Endodermal cell (in vitro differentiated cells): ENCODE measurements at regions not wholly inside any gene's neighbourhood (a gene's known extent, or its start where the extent isn't known, plus 50 kb on each side); places are given as distances from the start of the nearest gene placed in this dataset.

Experiments used
- DNase-seq: peaks from one replicate; pipeline ENCODE4 v3.0.0-alpha.2; 2017
- H3K27ac ChIP-seq: 2 replicates; pipeline ENCODE4 v1.5.1; 2013; ENCODE audit warnings: mild to moderate bottlenecking, low read depth, low read length, moderate library complexity
- H3K27me3 ChIP-seq: 2 replicates; pipeline ENCODE4 v1.6.1; 2013; ENCODE audit warnings: mild to moderate bottlenecking, low read length, moderate library complexity; ENCODE audit not compliant: insufficient read depth, control insufficient read depth, poor library complexity, severe bottlenecking
- H3K36me3 ChIP-seq: 2 replicates; pipeline ENCODE4 v1.7.0; 2013; ENCODE audit warnings: mild to moderate bottlenecking, low read length, moderate library complexity; ENCODE audit not compliant: control insufficient read depth, insufficient read depth
- H3K4me1 ChIP-seq: one replicate; pipeline ENCODE4 v1.7.0; 2013; ENCODE audit warnings: low read length; ENCODE audit not compliant: control insufficient read depth, insufficient read depth
- H3K4me3 ChIP-seq: 2 replicates; pipeline ENCODE4 v1.5.1; 2013; ENCODE audit warnings: mild to moderate bottlenecking, low read length, moderate library complexity
- H3K9ac ChIP-seq: 2 replicates; pipeline ENCODE4 v1.6.1; 2013; ENCODE audit warnings: mild to moderate bottlenecking, low read length, moderate library complexity; ENCODE audit not compliant: poor library complexity, severe bottlenecking; ENCODE audit errors: extremely low read depth
- H3K9me3 ChIP-seq: 2 replicates; pipeline ENCODE4 v1.6.1; 2013; ENCODE audit warnings: mild to moderate bottlenecking, low read length, moderate library complexity; ENCODE audit not compliant: control insufficient read depth
- H3K27ac Mint-ChIP-seq: 2 replicates; pipeline ENCODE4 v1.8.0; 2020; ENCODE audit warnings: mixed read lengths
- H3K27me3 Mint-ChIP-seq: 2 replicates; pipeline ENCODE4 v1.8.0; 2021; ENCODE audit warnings: mild to moderate bottlenecking, mixed read lengths; ENCODE audit not compliant: insufficient read depth
- H3K36me3 Mint-ChIP-seq: 2 replicates; pipeline ENCODE4 v1.8.0; 2020; ENCODE audit warnings: low read depth, mixed read lengths
- H3K4me1 Mint-ChIP-seq: 2 replicates; pipeline ENCODE4 v1.8.0; 2020; ENCODE audit warnings: mixed read lengths
- H3K4me3 Mint-ChIP-seq: 2 replicates; pipeline ENCODE4 v1.8.0; 2020; ENCODE audit warnings: mild to moderate bottlenecking, moderate library complexity, mixed read lengths
- H3K9me3 Mint-ChIP-seq: 2 replicates; pipeline ENCODE4 v1.8.0; 2020; ENCODE audit warnings: mild to moderate bottlenecking, mixed read lengths
- WGBS, 2 experiments: methylation state at CpG; one replicate each; pipeline versions ENCODE4 v1.1.5 to v1.1.7; 2013; ENCODE audit warnings: missing lambda C conversion rate in 2 of 2, mixed read lengths in 1 of 2; ENCODE audit not compliant: insufficient coverage in 1 of 2, insufficient read length in 1 of 2; 5-methylcytosine and 5-hydroxymethylcytosine counted together
- TF ChIP-seq, protein P1 (sequence below): fragments of 200-600 bp; sonication (generic); conservative IDR thresholded peaks from 2 replicates; pipeline ENCODE4 v1.5.0; 2021; ENCODE audit warnings: antibody characterized with exemption, mild to moderate bottlenecking

DNA sequence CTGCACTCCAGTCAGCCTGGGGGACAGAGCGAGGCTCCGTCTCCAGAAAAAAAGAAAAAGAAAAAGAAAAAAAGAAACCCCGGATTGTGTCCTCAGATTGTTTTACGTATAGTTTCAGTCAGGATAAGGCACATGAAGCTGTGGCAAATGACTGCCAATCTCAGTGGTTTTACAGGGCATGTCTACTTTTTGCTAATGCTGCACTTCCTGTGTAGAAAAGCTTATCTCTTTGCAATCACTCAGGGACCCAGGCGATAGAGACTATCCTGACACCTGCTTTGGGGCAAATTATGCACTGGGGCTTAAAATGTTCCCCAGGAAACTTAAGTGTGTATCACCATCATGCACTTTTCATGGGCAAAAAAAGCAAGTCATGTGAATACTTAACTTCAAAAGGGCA lies 103.7 kb upstream of the MEIS1 start:
- DNase-seq: no peak
- Mint-ChIP-seq H3K4me3 (no peak overlapping the region), H3K9me3 (no peaks in the 10 kb centered on the region), H3K36me3 (no peaks in the 10 kb centered on the region), H3K4me1 (peaks cover 3% of the 10 kb centered on the region), H3K27ac (no peak overlapping the region), H3K27me3 (peaks cover 2% of the 10 kb centered on the region)
- Histone ChIP-seq H3K9me3 (peaks cover 6% of the 10 kb centered on the region), H3K36me3 (no peaks in the 10 kb centered on the region), H3K27me3 (no peaks in the 10 kb centered on the region), H3K4me1 (no peaks in the 10 kb centered on the region), H3K9ac (no peak overlapping the region), H3K27ac (no peak overlapping the region), H3K4me3 (no peak overlapping the region)
- TF ChIP-seq, protein P1, sequence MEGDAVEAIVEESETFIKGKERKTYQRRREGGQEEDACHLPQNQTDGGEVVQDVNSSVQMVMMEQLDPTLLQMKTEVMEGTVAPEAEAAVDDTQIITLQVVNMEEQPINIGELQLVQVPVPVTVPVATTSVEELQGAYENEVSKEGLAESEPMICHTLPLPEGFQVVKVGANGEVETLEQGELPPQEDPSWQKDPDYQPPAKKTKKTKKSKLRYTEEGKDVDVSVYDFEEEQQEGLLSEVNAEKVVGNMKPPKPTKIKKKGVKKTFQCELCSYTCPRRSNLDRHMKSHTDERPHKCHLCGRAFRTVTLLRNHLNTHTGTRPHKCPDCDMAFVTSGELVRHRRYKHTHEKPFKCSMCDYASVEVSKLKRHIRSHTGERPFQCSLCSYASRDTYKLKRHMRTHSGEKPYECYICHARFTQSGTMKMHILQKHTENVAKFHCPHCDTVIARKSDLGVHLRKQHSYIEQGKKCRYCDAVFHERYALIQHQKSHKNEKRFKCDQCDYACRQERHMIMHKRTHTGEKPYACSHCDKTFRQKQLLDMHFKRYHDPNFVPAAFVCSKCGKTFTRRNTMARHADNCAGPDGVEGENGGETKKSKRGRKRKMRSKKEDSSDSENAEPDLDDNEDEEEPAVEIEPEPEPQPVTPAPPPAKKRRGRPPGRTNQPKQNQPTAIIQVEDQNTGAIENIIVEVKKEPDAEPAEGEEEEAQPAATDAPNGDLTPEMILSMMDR: no peak
- 92 to 98% methylated on average over 5 of the region's 5 CpGs for WGBS, 2 experiments

DNA sequence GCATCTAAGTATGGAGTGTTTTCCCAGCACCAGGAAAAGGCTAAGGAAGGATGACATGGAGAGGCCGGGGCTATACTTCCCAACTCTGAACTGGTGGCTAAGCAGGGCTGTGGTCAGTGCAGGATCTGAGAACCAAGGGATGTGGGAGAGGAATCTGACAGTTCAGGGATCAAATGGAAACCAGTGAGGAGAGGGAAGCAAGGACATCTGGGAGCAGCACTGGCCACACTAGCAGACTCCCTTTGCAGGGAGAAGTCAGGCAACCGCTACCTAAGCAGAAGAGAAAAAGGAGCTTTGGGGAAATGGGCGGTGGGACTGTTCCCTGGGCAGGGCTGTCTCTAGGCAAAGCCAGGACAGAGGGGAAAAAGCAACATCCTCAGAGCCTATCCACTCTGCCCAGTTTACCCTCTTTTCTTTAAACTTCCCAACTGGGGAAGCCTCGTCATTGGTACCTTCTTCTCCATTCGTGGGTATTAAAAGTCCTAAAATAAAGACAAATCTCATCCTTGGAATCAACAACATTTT lies 105.8 kb upstream of the MEIS1 start:
- Mint-ChIP-seq H3K4me3 (no peak overlapping the region), H3K9me3 (no peaks in the 10 kb centered on the region), H3K27ac (no peak overlapping the region), H3K36me3 (no peaks in the 10 kb centered on the region), H3K4me1 (peaks cover 7% of the 10 kb centered on the region), H3K27me3 (peaks cover 2% of the 10 kb centered on the region)
- Histone ChIP-seq H3K27me3 (no peaks in the 10 kb centered on the region), H3K4me3 (no peak overlapping the region), H3K36me3 (no peaks in the 10 kb centered on the region), H3K9ac (no peak overlapping the region), H3K27ac (no peak overlapping the region), H3K9me3 (peaks cover 6% of the 10 kb centered on the region), H3K4me1 (no peaks in the 10 kb centered on the region)
- DNase-seq: no peak
- WGBS, 2 experiments: 81 to 84% methylated on average over 2 to 5 of the region's 5 CpGs
- TF ChIP-seq, protein P1: no peak

- no peaks in the 10 kb centered on the region for H3K27me3 ChIP-seq
- no peak overlapping the region for H3K9ac ChIP-seq
- Mint-ChIP-seq H3K36me3 (no peaks in the 10 kb centered on the region), H3K9me3 (no peaks in the 10 kb centered on the region), H3K27me3 (peaks cover 4% of the 10 kb centered on the region), H3K4me3 (no peak overlapping the region), H3K4me1 (peaks cover 7% of the 10 kb centered on the region), H3K27ac (no peak overlapping the region)
- no peak for DNase-seq
- WGBS, 2 experiments: 94 to 100% methylated on average over 2 to 3 of the region's 5 CpGs
- TF ChIP-seq, protein P1: no peak
- H3K9me3 ChIP-seq: peaks cover 6% of the 10 kb centered on the region
- H3K4me1 ChIP-seq: no peaks in the 10 kb centered on the region
- H3K4me3 ChIP-seq: no peak overlapping the region
- no peak overlapping the region for H3K27ac ChIP-seq
- no peaks in the 10 kb centered on the region for H3K36me3 ChIP-seq
These were observed 107.7 kb upstream of the MEIS1 start for GRCh38 chr2:66327066-66327740.
